ENCODE measurements at regions not wholly inside any gene's neighbourhood (a gene's known extent, or its start where the extent isn't known, plus 50 kb on each side); places are given as distances from the start of the nearest gene placed in this dataset.

- H3K79me2 ChIP-seq (replicated peaks; ENCODE audit: insufficient read depth, low read length) = no peaks in the 10 kb centered on the region
- TF ChIP-seq EP300 (conservative IDR thresholded peaks at IDR 0.05; ENCODE audit: poor library complexity, severe bottlenecking) (no peak), POLR2AphosphoS5 (IDR thresholded peaks at IDR 0.05) (no peak), TAF1 (IDR thresholded peaks at IDR 0.05; ENCODE audit: low read depth) (no peak), REST (IDR thresholded peaks at IDR 0.05; ENCODE audit: borderline replicate concordance) (no peak), MXI1 (conservative IDR thresholded peaks at IDR 0.05; ENCODE audit: poor library complexity, severe bottlenecking) (no peak)
- H4K20me1 ChIP-seq (ENCODE audit: insufficient read depth) = no peaks in the 10 kb centered on the region
- no peaks in the 10 kb centered on the region for H3K9me3 ChIP-seq (ENCODE audit: low read length)
- H3K9me2 ChIP-seq (ENCODE audit: insufficient read depth, low read length) = no peaks in the 10 kb centered on the region
- no peaks in the 10 kb centered on the region for H3F3A ChIP-seq (ENCODE audit: insufficient read depth, low read length, poor library complexity, severe bottlenecking)
- H3K36me3 ChIP-seq (ENCODE audit: insufficient read depth, low read length) = no peaks in the 10 kb centered on the region
- H3K4me3 ChIP-seq (ENCODE audit: low read length) = no peak overlapping the region
- H2AFZ ChIP-seq (ENCODE audit: low read depth, low read length) = no peak overlapping the region
- no peak overlapping the region for H3K27ac ChIP-seq (ENCODE audit: low read length)
- no peak overlapping the region for H3K4me2 ChIP-seq (ENCODE audit: low read length)
- no peaks in the 10 kb centered on the region for H3K27me3 ChIP-seq (ENCODE audit: insufficient read depth, low read depth, low read length)
- H3K9ac ChIP-seq (ENCODE audit: low read length) = no peak overlapping the region
Measured at GRCh38 chr2:16244153-16244965, 304.0 kb downstream of the MYCN start.

GRCh38 chr2:16243411-16243996, 303.2 kb downstream of the MYCN start:
- Histone ChIP-seq H3K9ac (ENCODE audit: low read length) (no peak overlapping the region), H2AFZ (ENCODE audit: low read depth, low read length) (no peak overlapping the region), H3K9me3 (ENCODE audit: low read length) (no peaks in the 10 kb centered on the region), H3K79me2 (replicated peaks; ENCODE audit: insufficient read depth, low read length) (no peaks in the 10 kb centered on the region), H4K20me1 (ENCODE audit: insufficient read depth) (no peaks in the 10 kb centered on the region), H3K36me3 (ENCODE audit: insufficient read depth, low read length) (no peaks in the 10 kb centered on the region), H3K27me3 (ENCODE audit: insufficient read depth, low read depth, low read length) (no peaks in the 10 kb centered on the region), H3K4me3 (ENCODE audit: low read length) (no peak overlapping the region), H3K4me2 (ENCODE audit: low read length) (no peak overlapping the region), H3K9me2 (ENCODE audit: insufficient read depth, low read length) (no peaks in the 10 kb centered on the region), H3K27ac (ENCODE audit: low read length) (no peak overlapping the region), H3F3A (ENCODE audit: insufficient read depth, low read length, poor library complexity, severe bottlenecking) (no peaks in the 10 kb centered on the region)
- TF ChIP-seq CTCF (IDR thresholded peaks at IDR 0.05; ENCODE audit: poor library complexity, severe bottlenecking) = no peak
- TF ChIP-seq EP300 (conservative IDR thresholded peaks at IDR 0.05; ENCODE audit: poor library complexity, severe bottlenecking) = no peak
- TF ChIP-seq MXI1 (conservative IDR thresholded peaks at IDR 0.05; ENCODE audit: poor library complexity, severe bottlenecking) = no peak

GRCh38 chr2:16242906-16243305, 302.6 kb downstream of the MYCN start:
- Histone ChIP-seq H3K9me2 (ENCODE audit: insufficient read depth, low read length) (no peaks in the 10 kb centered on the region), H3K79me2 (replicated peaks; ENCODE audit: insufficient read depth, low read length) (no peaks in the 10 kb centered on the region), H2AFZ (ENCODE audit: low read depth, low read length) (no peak overlapping the region), H4K20me1 (ENCODE audit: insufficient read depth) (no peaks in the 10 kb centered on the region), H3K27me3 (ENCODE audit: insufficient read depth, low read depth, low read length) (no peaks in the 10 kb centered on the region), H3K4me2 (ENCODE audit: low read length) (no peak overlapping the region), H3K36me3 (ENCODE audit: insufficient read depth, low read length) (no peaks in the 10 kb centered on the region), H3K4me3 (ENCODE audit: low read length) (no peak overlapping the region), H3K9ac (ENCODE audit: low read length) (no peak overlapping the region), H3K27ac (ENCODE audit: low read length) (no peak overlapping the region), H3K9me3 (ENCODE audit: low read length) (no peaks in the 10 kb centered on the region), H3F3A (ENCODE audit: insufficient read depth, low read length, poor library complexity, severe bottlenecking) (no peaks in the 10 kb centered on the region)
- no peak for TF ChIP-seq TAF1 (IDR thresholded peaks at IDR 0.05; ENCODE audit: low read depth)
- TF ChIP-seq REST (IDR thresholded peaks at IDR 0.05; ENCODE audit: borderline replicate concordance) = no peak
- no peak for TF ChIP-seq MXI1 (conservative IDR thresholded peaks at IDR 0.05; ENCODE audit: poor library complexity, severe bottlenecking)
- TF ChIP-seq POLR2AphosphoS5 (IDR thresholded peaks at IDR 0.05) = no peak
- TF ChIP-seq SMC3 (conservative IDR thresholded peaks at IDR 0.05; ENCODE audit: poor library complexity) = no peak
- no peak for TF ChIP-seq EZH2 (IDR thresholded peaks at IDR 0.05; ENCODE audit: borderline replicate concordance, insufficient read depth, low read length, poor library complexity, severe bottlenecking)
- TF ChIP-seq EP300 (conservative IDR thresholded peaks at IDR 0.05; ENCODE audit: poor library complexity, severe bottlenecking) = no peak
- TF ChIP-seq CTCF (IDR thresholded peaks at IDR 0.05; ENCODE audit: poor library complexity, severe bottlenecking) = no peak
